C4-2B (cell line): ENCODE measurements at regions not wholly inside any gene's neighbourhood (a gene's known extent, or its start where the extent isn't known, plus 50 kb on each side); places are given as distances from the start of the nearest gene placed in this dataset.

Source experiments
- H3K27ac ChIP-seq: fragments of 450-650 bp; 2 replicates; pipeline ENCODE4 v1.5.1; 2017
- ZFX ChIP-seq: fragments of 450-650 bp; IDR thresholded peaks from 2 replicates; pipeline ENCODE4 v1.6.1; 2017
- TF ChIP-seq, protein P1 (sequence below): fragments of 450-650 bp; conservative IDR thresholded peaks from 2 replicates; pipeline ENCODE4 v1.5.1; 2017; ENCODE audit warnings: mild to moderate bottlenecking

- H3K27ac ChIP-seq = no peak overlapping the region
- TF ChIP-seq, protein P1, sequence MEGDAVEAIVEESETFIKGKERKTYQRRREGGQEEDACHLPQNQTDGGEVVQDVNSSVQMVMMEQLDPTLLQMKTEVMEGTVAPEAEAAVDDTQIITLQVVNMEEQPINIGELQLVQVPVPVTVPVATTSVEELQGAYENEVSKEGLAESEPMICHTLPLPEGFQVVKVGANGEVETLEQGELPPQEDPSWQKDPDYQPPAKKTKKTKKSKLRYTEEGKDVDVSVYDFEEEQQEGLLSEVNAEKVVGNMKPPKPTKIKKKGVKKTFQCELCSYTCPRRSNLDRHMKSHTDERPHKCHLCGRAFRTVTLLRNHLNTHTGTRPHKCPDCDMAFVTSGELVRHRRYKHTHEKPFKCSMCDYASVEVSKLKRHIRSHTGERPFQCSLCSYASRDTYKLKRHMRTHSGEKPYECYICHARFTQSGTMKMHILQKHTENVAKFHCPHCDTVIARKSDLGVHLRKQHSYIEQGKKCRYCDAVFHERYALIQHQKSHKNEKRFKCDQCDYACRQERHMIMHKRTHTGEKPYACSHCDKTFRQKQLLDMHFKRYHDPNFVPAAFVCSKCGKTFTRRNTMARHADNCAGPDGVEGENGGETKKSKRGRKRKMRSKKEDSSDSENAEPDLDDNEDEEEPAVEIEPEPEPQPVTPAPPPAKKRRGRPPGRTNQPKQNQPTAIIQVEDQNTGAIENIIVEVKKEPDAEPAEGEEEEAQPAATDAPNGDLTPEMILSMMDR = no peak
- no peak for TF ChIP-seq ZFX
Observed at GRCh38 chr14:95421741-95422140, 94.7 kb downstream of the SYNE3 start.

DNA sequence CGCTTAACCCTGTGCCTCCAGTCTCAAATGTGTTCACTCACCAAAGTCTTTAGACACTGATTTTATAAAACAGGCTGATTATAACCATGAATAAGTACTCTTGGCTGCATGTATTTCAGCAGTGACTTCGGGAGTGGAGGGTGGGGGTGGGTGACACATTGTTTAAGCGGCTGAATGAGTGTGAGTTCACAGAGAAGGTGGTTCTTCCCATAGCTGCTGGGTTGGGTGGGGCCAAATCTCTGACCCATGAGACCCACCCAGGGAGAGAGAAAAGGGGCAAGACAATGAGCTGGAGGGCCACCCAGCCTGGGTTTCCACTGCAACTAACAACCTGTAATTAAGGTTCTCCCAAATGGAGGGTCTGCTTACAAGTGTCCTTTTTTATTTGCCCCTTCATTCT lies 96.4 kb downstream of the SYNE3 start:
- no peak overlapping the region for H3K27ac ChIP-seq
- TF ChIP-seq ZFX = no peak
- TF ChIP-seq, protein P1 = no peak

- TF ChIP-seq, protein P1 = no peak
- no peak for TF ChIP-seq ZFX
- H3K27ac ChIP-seq = no peak overlapping the region
Observed at GRCh38 chr14:95419569-95419968, 96.9 kb downstream of the SYNE3 start.

DNA sequence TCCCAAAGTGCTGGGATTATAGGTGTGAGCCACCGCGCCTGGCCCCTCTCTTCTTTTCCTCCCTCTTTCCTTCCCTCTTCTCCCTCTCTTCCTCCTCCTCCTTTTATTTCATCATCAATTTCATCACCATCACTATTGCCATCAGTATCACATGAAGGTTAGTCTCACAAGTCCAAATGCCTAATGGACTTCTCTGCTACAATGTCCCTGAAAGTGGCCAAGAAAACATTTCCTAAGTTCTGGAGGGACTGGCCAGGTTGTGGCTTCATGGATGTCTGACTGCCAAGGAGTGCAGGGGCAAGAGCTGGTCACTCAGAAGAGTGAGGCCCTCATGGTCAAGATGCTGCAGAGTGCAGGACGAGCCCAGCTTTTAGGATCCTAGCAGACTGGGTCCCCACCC lies 97.6 kb downstream of the SYNE3 start:
- TF ChIP-seq, protein P1 = no peak
- no peak for TF ChIP-seq ZFX
- H3K27ac ChIP-seq = no peak overlapping the region

DNA sequence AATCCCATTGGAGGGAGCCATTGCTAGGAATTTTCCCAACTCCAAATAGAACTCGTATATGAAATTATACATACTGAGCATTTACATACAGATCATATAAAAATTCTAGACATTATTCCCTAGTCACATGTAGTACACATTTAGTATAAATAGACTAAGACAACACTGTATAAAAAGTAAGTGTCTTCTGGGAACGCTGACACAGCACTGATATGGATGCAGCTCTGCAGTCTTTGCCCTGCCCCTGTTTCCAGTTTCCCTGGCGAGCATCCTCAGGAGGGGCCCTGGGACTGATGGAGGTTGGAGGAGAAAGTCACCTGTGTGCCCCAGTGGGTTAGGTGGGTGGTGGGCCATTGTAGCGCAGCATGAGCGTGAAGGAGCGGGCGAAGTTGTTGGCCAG lies 97.8 kb upstream of the CLMN start:
- no peak overlapping the region for H3K27ac ChIP-seq
- no peak for TF ChIP-seq ZFX
- TF ChIP-seq, protein P1 = no peak; the same call in 1 of the 2 replicates

DNA sequence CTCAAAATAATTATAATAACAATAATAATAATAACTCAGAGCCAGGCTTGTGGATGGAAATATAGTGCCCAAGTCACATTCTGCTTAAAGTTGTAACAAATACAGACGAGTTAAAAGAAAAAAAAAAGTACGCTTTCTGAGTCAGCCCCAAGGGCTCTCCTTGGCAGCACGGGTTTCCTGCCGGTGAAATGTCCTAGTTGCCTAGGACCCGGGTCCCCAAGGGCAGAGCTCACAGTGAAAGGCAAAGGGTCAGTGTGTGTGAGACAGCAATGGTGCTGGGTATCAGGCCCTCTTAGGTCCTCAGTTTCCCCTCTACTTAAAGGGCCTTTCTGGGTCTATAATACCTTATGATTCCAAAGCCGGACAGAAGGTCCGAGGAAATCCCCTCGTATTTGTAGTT lies 96.3 kb upstream of the CLMN start:
- TF ChIP-seq, protein P1 = no peak
- no peak for TF ChIP-seq ZFX

DNA sequence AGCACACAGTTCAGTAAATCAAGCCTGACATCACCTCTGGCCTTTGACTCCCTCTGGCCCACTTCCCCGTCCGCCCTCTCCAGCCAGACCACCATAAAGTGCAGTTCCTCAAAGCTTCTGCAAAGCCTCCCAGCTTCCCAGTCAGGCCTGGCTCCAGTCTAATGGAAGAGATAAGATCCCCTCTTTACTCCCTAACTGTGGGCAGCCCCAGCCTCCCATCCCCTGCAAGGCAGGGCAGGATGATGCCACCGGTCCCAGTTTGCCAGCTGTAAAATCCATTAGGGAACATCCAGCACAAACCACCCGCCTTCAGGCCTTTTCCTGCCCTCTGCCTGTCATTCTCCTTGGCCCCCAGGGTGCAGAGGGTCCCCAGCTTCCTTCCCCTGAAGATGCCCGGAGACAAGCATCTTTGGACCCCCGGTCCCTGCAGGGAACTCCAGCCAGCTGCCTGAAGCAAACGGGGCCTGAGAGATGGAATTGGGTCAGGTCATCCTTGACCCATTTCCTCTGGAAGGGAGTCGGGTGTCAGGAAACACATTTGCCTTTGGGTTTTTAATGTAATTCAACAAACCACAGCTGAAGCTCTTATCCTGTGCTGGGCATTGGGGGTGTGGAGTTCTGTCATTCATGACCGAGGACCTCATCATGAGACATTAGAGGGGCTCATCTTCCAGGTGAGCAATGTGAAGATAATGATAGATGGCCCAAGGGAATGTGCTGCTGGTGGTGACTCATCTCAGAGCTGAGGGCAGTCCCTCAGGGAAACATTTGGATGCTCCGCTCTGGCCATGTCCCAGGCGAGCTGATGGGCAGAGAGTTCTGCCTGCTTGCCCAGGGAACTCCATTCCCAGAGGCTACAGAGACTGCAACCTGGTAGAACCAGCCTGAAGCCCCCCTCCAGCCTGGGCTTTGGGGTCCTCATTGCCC lies 93.8 kb upstream of the CLMN start:
- TF ChIP-seq, protein P1 = no peak
- H3K27ac ChIP-seq = no peak overlapping the region

More for the DNA sequence above, 96.3 kb upstream of the CLMN start:
- no peak overlapping the region for H3K27ac ChIP-seq
